Astrocyte of the spinal cord (primary cell): ENCODE measurements at regions not wholly inside any gene's neighbourhood (a gene's known extent, or its start where the extent isn't known, plus 50 kb on each side); places are given as distances from the start of the nearest gene placed in this dataset.

Source experiments
- DNase-seq: peaks from one replicate; pipeline ENCODE4 v3.0.0; 2011; ENCODE audit warnings: low read depth, low spot score
- H3K4me3 ChIP-seq: 2 replicates; pipeline ENCODE4 v1.5.1; 2011; ENCODE audit warnings: low read depth, mild to moderate bottlenecking, low read length, moderate library complexity
- in situ Hi-C: cut with HindIII; loops from 2 replicates; pipeline ENCODE4 v1.10.0; 2017; ENCODE audit warnings: low sequenced_read_pairs
- TF ChIP-seq, protein P1 (sequence below): IDR thresholded peaks from 2 replicates; pipeline ENCODE4 v1.5.1; 2012; ENCODE audit warnings: low read depth, mild to moderate bottlenecking, low read length, inconsistent platforms

DNA sequence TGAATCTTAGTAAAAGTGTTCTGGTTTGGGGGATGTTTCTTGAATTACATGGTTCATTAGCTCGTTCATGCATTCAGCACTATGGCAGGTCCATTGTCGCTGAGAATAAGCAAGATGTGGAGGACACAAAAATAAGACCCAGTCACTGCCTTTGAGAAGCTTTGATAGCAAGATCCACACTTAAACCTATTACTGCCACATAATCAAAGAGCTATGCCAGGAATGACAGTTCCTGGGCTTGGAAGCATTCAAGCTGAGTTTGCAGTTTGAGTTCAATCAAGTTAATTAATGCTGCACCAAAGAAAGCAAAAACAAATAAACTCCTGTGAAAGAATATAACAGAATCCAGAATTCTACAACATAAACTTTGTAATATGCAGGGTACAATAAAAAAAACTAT lies 131.8 kb downstream of the MIS18A start:
- in situ Hi-C loops, result no loop called here
- TF ChIP-seq, protein P1, sequence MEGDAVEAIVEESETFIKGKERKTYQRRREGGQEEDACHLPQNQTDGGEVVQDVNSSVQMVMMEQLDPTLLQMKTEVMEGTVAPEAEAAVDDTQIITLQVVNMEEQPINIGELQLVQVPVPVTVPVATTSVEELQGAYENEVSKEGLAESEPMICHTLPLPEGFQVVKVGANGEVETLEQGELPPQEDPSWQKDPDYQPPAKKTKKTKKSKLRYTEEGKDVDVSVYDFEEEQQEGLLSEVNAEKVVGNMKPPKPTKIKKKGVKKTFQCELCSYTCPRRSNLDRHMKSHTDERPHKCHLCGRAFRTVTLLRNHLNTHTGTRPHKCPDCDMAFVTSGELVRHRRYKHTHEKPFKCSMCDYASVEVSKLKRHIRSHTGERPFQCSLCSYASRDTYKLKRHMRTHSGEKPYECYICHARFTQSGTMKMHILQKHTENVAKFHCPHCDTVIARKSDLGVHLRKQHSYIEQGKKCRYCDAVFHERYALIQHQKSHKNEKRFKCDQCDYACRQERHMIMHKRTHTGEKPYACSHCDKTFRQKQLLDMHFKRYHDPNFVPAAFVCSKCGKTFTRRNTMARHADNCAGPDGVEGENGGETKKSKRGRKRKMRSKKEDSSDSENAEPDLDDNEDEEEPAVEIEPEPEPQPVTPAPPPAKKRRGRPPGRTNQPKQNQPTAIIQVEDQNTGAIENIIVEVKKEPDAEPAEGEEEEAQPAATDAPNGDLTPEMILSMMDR, result no peak

DNA sequence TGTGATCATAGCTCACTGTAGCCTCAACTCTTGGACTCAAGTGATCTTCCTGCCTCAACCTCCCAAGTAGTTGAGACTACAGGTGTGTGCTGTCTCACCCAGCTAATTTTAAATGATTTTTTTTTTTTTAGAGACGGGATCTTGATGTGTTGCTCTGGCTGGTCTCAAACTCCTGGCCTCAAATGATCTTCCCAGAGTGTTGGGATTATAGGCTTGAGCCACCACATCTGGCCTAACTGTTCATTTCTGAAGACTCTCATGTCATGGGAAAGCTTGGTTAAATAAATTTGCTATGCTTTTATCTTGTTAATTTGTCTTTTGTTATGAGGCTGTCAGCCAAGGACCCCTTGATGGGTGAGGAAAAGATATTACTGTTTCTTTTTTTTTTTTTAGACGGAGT lies 134.0 kb downstream of the MIS18A start:
- H3K4me3 ChIP-seq, result no peak overlapping the region
- in situ Hi-C loops, result no loop called here
- TF ChIP-seq, protein P1, result no peak
- DNase-seq, result no peak

More for the DNA sequence above, 131.8 kb downstream of the MIS18A start:
- H3K4me3 ChIP-seq, result no peak overlapping the region
- no peak for DNase-seq

- no peak overlapping the region for H3K4me3 ChIP-seq
- in situ Hi-C loops, result no loop called here
- TF ChIP-seq, protein P1, result no peak
- DNase-seq, result peak; percentile 42
These were observed 135.5 kb downstream of the MIS18A start for GRCh38 chr21:32143241-32143939.

GRCh38 chr21:32141318-32141633 lies 137.6 kb downstream of the MIS18A start:
- no peak overlapping the region for H3K4me3 ChIP-seq
- in situ Hi-C loops, result no loop called here
- DNase-seq, result no peak
- TF ChIP-seq, protein P1, result no peak

DNA sequence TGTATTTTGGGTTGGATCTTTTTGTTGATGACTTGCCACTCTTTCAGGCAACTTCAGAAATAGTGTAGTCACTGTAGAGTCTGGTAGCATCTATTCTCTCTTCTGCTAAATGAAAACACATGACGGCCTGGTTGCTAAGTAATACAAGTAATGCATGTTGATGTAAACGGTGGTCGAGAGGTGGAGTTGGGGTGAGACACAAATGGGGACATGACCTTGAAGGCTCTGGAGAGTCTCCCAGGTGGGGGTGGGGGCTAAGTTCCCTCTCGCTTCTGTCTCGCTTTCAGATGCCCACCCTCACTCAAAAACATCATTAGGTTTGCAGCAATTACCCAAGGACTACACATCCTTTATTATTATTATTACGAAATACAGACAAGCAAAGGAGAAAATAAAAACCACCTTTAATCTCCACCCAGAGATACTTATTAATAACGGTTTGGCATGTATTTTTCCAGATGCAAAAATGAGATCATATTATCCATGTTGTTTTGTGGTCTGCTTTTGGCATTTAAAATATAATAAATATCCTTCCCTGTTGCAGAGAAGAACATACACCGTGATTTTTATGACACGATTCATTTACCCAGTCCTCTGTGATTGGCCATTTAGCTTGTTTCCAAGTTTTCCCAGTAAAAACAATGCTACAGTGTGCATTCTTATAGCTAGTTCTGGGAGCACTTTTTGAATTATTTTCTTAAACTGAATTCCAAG lies 138.1 kb downstream of the MIS18A start:
- H3K4me3 ChIP-seq, result no peak overlapping the region
- in situ Hi-C loops, result no loop called here
- TF ChIP-seq, protein P1, result no peak
- no peak for DNase-seq

- DNase-seq, result no peak
- TF ChIP-seq, protein P1, result no peak
- in situ Hi-C loops, result no loop called here
- no peak overlapping the region for H3K4me3 ChIP-seq
These were observed 138.7 kb downstream of the MIS18A start for GRCh38 chr21:32140151-32140550.
